Thoracic aorta (tissue), 2 donors: ENCODE measurements at regions not wholly inside any gene's neighbourhood (a gene's known extent, or its start where the extent isn't known, plus 50 kb on each side); places are given as distances from the start of the nearest gene placed in this dataset.

Experiments used
- ATAC-seq: fragments of 150-250 bp; one replicate; pipeline ENCODE4 v1.8.0; 2017; ENCODE audit warnings: low read depth; ENCODE audit not compliant: insufficient number of reproducible peaks, low FRiP score
- DNase-seq: peaks from one replicate; pipeline ENCODE4 v3.0.0-alpha.2; 2020; ENCODE audit warnings: low spot score
- H3K27ac ChIP-seq, 2 donors: fragments of 200-600 bp; sonication (generic); 1 replicate in 1 of 2; 2 replicates in 1 of 2; pipeline ENCODE4 v1.5.1; 2016; ENCODE audit warnings: mild to moderate bottlenecking in 2 of 2, moderate library complexity in 2 of 2
- H3K27me3 ChIP-seq: fragments of 200-600 bp; sonication (generic); replicated peaks from 2 replicates; pipeline ENCODE4 v1.6.0; 2016; ENCODE audit warnings: mild to moderate bottlenecking; ENCODE audit not compliant: insufficient read depth
- H3K36me3 ChIP-seq: fragments of 200-600 bp; sonication (generic); one replicate; pipeline ENCODE4 v1.5.1; 2016
- H3K4me1 ChIP-seq, 2 donors: fragments of 200-600 bp; sonication (generic); 1 replicate in 1 of 2; 2 replicates in 1 of 2; pipeline versions ENCODE4 v1.5.1 to v1.6.0; 2016; ENCODE audit warnings: low read depth in 2 of 2, mild to moderate bottlenecking in 1 of 2; ENCODE audit not compliant: control insufficient read depth in 1 of 2
- H3K4me3 ChIP-seq: fragments of 200-600 bp; sonication (generic); 2 replicates; pipeline ENCODE4 v1.5.1; 2016; ENCODE audit warnings: mild to moderate bottlenecking
- H3K9me3 ChIP-seq: fragments of 200-600 bp; sonication (generic); 2 replicates; pipeline ENCODE4 v1.5.1; 2016
- CTCF ChIP-seq: fragments of 200-600 bp; sonication (generic); IDR thresholded peaks from one replicate; pipeline ENCODE4 v1.5.1; 2019; ENCODE audit warnings: antibody characterized with exemption

- Histone ChIP-seq H3K4me3 (no peak overlapping the region), H3K27me3 (no peaks in the 10 kb centered on the region), H3K4me1 (peaks cover under 1 to 10% of the 10 kb centered on the region in 2 donors), H3K9me3 (no peaks in the 10 kb centered on the region), H3K36me3 (no peaks in the 10 kb centered on the region), H3K27ac (no peak overlapping the region)
- DNase-seq = no peak
- no peak for ATAC-seq
- TF ChIP-seq CTCF = no peak
Measured at GRCh38 chr5:68440245-68440644, 224.7 kb downstream of the PIK3R1 start.

- Histone ChIP-seq H3K4me3 (no peak overlapping the region), H3K4me1 (peaks cover 0 to 9% of the 10 kb centered on the region in 2 donors), H3K9me3 (no peaks in the 10 kb centered on the region), H3K27ac (no peak overlapping the region), H3K36me3 (no peaks in the 10 kb centered on the region), H3K27me3 (no peaks in the 10 kb centered on the region)
- DNase-seq (no peak), ATAC-seq (no peak)
- TF ChIP-seq CTCF = no peak
Measured at GRCh38 chr5:68440651-68441050, 225.1 kb downstream of the PIK3R1 start.

- TF ChIP-seq CTCF = no peak
- H3K36me3 ChIP-seq = no peaks in the 10 kb centered on the region
- ATAC-seq (no peak), DNase-seq (no peak)
- no peak overlapping the region for H3K4me3 ChIP-seq
- H3K27ac ChIP-seq = no peak overlapping the region
- H3K4me1 ChIP-seq = peaks cover 0 to 9% of the 10 kb centered on the region in 2 donors
- no peaks in the 10 kb centered on the region for H3K9me3 ChIP-seq
- H3K27me3 ChIP-seq = no peaks in the 10 kb centered on the region
Measured at GRCh38 chr5:68441309-68442073, 225.9 kb downstream of the PIK3R1 start.

GRCh38 chr5:68443091-68443490 lies 227.5 kb downstream of the PIK3R1 start:
- Histone ChIP-seq H3K27ac (no peak overlapping the region), H3K4me1 (peaks cover 0 to 9% of the 10 kb centered on the region in 2 donors), H3K9me3 (no peaks in the 10 kb centered on the region), H3K4me3 (no peak overlapping the region), H3K36me3 (no peaks in the 10 kb centered on the region), H3K27me3 (no peaks in the 10 kb centered on the region)
- DNase-seq (no peak), ATAC-seq (no peak)
- TF ChIP-seq CTCF = no peak

GRCh38 chr5:68444048-68444447 lies 228.5 kb downstream of the PIK3R1 start:
- Histone ChIP-seq H3K4me3 (no peak overlapping the region), H3K27me3 (no peaks in the 10 kb centered on the region), H3K36me3 (no peaks in the 10 kb centered on the region), H3K9me3 (no peaks in the 10 kb centered on the region), H3K4me1 (peaks cover 0 to 12% of the 10 kb centered on the region in 2 donors), H3K27ac (no peak overlapping the region)
- no peak for DNase-seq
- no peak for TF ChIP-seq CTCF
- no peak for ATAC-seq
